ENCODE measurements at regions not wholly inside any gene's neighbourhood (a gene's known extent, or its start where the extent isn't known, plus 50 kb on each side); places are given as distances from the start of the nearest gene placed in this dataset.

DNA sequence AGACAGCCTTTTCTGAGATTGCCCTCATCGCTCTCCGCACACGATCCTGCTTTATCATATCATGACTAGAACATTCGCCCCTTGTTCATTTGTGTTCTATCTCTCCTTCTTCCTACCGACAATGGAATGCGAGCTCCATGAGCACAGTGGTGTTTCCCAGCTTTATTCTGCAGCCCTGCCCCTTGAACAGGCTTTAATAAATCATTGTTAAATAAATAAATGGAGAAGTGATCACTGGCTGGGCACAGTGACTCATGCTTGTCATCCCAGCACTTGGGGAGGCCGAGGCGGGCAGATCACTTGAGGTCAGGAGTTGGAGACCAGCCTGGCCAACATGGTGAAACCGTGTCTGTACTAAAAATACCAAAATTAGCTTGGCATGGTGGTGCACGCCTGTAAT, 1063.3 kb upstream of the EEF2KMT start:
- DNase-seq: no peak

GRCh38 chr16:6160303-6160702, 1062.7 kb upstream of the EEF2KMT start:
- no peak for DNase-seq

DNA sequence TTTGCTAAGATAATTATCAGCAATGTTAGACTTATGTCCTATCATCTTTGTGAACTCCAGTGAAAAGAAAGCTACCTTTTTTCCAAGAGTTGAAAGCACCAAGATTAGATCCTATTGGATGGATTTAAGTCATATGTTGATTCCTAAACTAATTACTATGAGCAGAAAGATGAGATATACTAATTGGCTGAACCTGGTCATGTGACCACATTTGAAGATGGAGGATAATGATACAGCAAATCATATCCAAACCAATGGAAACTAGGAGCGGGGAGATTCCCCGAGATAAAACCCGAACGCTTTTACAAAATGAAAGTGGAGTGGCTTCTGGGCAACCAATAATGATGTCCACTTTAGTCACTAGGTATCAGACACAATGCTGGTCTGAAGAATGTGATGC, 1060.2 kb upstream of the EEF2KMT start:
- no peak for DNase-seq

- DNase-seq: no peak
Observed at GRCh38 chr16:6155271-6155670, 1057.7 kb upstream of the EEF2KMT start.

GRCh38 chr16:6153901-6154300, 1056.3 kb upstream of the EEF2KMT start:
- no peak for DNase-seq

- no peak for DNase-seq
Observed at GRCh38 chr16:6149031-6149430, 1051.4 kb upstream of the EEF2KMT start.

DNA sequence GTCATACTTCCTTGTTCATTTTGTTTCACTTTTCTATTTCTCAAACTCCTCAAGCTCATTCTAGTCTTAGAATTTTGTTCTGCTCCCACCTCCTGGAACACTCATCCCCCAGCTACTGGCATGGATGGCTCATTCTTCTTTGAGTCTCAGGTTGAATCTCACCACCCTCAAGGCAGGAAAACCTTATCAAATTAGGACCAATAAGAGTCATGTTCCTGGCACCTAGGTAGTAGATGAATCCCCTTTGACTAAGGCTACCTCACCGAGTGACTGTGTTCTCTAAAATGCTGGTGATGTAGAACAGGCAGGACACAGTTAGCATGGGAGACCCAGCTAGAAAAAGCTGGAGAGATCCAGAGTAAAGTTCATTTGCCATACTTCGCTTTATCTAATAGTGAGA, 1050.8 kb upstream of the EEF2KMT start:
- no peak for DNase-seq

DNA sequence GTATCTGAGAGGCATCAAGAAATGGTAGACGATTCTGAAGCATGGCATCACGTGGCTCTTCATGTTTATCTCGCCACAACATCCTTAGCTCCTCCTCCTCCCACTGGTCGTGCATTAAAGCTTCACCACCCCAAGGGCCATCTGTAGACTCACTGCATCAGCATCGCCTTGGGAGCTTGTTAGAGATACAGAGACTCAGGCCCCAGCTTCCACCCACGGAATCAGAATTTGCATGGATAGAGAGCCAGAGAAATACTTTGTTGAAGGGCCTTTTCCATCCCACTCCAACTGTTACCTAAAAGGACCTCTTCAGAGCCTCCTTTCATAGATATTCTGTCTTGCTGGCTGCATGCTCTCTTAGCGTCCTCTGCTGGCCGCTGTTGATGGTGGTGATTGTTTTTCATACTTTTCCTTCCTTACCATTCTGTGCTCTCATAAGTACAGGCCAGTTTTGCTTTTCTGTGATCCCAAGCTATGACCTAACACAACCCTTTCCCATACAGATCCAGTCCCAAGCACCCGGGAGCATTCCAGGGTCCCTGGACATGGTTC, 1049.4 kb upstream of the EEF2KMT start:
- no peak for DNase-seq

DNA sequence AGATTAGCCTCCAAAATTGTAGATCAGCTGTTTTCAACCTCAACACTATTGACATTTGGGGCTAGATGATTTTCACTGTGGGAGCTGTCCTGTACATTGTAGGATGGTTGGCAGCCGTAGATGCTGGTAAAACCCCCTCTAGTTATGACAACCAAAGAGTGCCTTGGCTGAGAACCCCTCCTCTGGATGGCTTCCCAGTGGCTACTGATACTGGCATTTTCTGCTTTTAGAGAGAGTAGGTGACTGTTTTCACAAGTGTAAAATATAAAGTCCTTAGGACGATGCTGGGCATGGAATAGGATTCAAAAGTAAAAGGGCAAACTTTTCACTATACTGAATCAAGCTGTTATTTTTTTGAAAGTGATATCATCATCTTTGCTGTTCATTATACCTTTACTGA, 1048.8 kb upstream of the EEF2KMT start:
- no peak for DNase-seq

DNA sequence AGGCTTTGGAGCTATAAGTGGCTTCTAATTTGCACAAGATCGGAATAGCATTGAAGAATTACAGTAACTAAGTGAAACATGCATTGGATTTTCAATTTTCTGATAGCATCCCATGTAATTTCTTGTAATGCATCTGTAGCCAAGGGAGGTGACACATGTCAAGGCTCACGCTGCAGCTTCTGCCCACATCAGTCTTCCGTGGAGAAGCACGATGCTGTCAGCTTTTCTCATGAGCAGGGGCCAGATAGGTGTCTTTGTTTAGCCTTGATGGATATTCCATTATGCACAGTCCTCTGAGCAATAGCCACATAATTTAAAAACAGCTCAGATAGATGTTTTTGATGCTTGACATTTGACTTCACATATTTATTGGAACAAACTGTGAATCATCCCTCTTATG, 1046.9 kb upstream of the EEF2KMT start:
- DNase-seq: no peak

- no peak for DNase-seq
Observed at GRCh38 chr16:6143020-6143419, 1045.4 kb upstream of the EEF2KMT start.

GRCh38 chr16:6133009-6133557, 1035.5 kb upstream of the EEF2KMT start:
- no peak for DNase-seq

- no peak for DNase-seq
Observed at GRCh38 chr16:6132121-6132520, 1034.5 kb upstream of the EEF2KMT start.

GRCh38 chr16:6131526-6132050, 1034.0 kb upstream of the EEF2KMT start:
- DNase-seq: no peak

- DNase-seq: no peak
Observed at GRCh38 chr16:6125483-6126259, 1028.1 kb upstream of the EEF2KMT start.

DNA sequence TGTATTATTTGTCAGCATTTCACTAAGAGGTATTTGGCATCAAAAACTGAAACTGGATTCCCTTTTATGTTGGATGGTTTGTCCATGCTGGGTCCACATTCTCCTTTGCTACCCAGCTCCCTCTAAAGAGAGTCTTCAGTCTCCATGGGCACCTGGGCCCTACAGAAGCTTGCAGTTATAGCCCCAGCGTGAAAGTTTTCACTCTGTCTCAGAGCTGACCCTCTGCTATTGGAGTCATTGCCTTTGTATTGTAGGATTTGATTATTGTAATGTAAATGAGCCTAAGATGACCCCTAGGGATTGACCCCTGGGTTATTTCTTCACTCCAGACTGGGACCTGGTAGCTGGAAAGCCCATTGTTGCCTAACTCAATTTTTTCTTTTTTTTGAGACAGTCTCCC, 1026.5 kb upstream of the EEF2KMT start:
- DNase-seq: no peak

DNA sequence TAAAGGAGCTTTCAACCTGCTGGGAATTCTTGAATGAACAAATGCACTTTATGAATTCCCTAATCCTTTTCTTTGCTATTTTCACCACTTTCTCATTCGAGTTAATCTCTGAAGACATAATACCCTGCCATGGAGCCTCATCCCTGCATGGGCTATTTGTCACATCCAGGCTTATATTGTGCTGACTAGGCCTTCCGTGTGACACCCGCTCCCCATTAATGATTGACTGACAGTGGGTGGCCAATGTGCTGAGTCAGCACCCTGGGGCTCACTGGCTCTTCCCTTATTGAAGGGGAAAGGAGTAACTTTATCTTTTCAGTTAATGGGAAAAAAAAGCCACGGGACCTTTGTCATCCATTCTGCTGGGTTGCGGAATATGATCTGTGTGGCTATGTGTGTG, 1024.8 kb upstream of the EEF2KMT start:
- DNase-seq: no peak

GRCh38 chr16:6114691-6115090, 1017.1 kb upstream of the EEF2KMT start:
- no peak for DNase-seq

GRCh38 chr16:6113749-6114148, 1016.2 kb upstream of the EEF2KMT start:
- DNase-seq: no peak

DNA sequence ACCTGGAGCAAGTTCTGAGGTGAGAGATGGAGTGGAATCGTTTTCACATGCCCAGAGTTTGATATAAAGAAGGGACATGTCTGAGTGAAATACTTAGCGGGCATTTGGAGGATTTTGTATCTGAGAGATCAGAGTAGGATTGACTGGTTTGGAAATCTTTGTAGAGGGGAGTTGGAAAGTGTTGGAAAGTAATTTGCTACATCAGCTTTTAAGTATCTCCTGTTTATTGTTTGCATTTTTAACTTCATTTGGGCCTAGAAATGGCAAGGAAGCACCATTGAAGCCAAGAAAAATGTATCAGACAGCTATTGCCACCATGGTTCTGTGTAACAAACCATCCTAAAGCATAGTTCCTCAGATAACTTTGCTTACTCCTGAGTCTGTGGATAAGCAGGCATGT, 1015.1 kb upstream of the EEF2KMT start:
- DNase-seq: no peak

- DNase-seq: no peak
Observed at GRCh38 chr16:6111390-6111789, 1013.8 kb upstream of the EEF2KMT start.

- DNase-seq: no peak
Observed at GRCh38 chr16:6110346-6110745, 1012.8 kb upstream of the EEF2KMT start.

DNA sequence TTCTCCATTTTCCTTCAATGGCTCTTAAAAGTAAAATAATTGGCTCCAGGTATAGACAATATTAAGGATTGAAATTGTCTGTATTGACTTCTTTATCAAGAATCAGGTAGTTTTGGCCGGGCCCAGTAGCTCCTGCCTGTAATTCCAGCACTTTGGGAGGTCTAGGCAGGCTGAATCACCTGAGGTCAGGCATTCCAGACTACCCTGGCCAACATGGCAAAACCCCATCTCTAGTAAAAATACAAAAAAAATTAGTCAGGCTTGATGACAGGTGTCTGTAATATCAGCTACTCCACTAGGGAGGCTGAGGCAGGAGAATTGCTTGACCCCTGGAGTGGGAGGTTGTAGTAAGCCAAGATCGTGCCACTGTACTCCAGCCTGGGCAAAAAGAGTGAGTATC, 1008.5 kb upstream of the EEF2KMT start:
- DNase-seq: no peak

DNA sequence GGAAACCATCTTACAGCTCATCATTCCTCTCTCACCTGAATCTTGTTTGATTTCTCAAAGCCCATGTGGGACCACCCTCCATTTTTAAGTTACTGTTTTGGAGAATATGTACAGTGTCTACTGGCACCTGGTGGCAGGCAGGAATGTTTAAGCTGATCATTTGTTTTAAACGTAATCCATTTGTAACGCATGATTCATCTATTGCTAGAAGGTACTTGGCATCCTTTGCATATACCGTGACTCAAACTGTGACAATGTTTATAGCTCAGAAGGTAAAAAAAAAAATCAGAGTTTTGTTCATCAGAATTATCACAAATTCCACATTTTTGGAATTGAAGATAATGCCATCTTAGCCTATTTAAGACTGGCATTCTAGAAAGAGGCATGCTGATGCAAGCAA, 1007.5 kb upstream of the EEF2KMT start:
- no peak for DNase-seq

GRCh38 chr16:6104428-6104827, 1006.8 kb upstream of the EEF2KMT start:
- DNase-seq: no peak
